ENCODE measurements at regions not wholly inside any gene's neighbourhood (a gene's known extent, or its start where the extent isn't known, plus 50 kb on each side); places are given as distances from the start of the nearest gene placed in this dataset.

- Histone ChIP-seq H3K36me3 (ENCODE audit: control insufficient read depth, insufficient read depth, low read length) (no peaks in the 10 kb centered on the region), H3K27me3 (ENCODE audit: control insufficient read depth, insufficient read depth, low read length) (no peaks in the 10 kb centered on the region), H3K4me3 (ENCODE audit: low read depth, low read length) (no peak overlapping the region)
- TF ChIP-seq, protein P1, sequence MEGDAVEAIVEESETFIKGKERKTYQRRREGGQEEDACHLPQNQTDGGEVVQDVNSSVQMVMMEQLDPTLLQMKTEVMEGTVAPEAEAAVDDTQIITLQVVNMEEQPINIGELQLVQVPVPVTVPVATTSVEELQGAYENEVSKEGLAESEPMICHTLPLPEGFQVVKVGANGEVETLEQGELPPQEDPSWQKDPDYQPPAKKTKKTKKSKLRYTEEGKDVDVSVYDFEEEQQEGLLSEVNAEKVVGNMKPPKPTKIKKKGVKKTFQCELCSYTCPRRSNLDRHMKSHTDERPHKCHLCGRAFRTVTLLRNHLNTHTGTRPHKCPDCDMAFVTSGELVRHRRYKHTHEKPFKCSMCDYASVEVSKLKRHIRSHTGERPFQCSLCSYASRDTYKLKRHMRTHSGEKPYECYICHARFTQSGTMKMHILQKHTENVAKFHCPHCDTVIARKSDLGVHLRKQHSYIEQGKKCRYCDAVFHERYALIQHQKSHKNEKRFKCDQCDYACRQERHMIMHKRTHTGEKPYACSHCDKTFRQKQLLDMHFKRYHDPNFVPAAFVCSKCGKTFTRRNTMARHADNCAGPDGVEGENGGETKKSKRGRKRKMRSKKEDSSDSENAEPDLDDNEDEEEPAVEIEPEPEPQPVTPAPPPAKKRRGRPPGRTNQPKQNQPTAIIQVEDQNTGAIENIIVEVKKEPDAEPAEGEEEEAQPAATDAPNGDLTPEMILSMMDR (IDR thresholded peaks at IDR 0.05; ENCODE audit: insufficient read depth, low read length, poor library complexity, severe bottlenecking), result no peak
- no peak for DNase-seq (ENCODE audit: low read depth)
Measured at GRCh38 chrX:39922488-39922887, 175.3 kb downstream of the BCOR start.

DNA sequence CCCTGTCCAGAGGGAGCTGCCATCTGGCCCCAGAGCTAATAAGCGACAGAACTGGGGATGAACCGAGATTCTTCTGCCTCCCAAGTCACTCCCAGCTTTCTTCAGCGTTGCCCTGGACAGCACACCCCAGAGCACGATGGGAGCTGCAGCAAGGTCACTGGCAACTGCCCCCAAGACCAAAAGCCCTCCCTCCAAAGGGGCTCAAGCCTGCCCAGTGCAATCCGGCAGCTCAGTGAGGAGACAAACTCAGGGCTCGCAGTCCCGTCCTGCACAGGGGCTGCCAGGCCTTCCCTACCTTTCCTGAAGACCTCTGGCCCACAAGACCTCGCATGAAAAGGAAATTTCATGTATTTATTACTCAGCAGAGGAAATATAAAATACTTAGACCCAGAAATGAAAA lies 174.8 kb downstream of the BCOR start:
- TF ChIP-seq, protein P1 (IDR thresholded peaks at IDR 0.05; ENCODE audit: insufficient read depth, low read length, poor library complexity, severe bottlenecking), result no peak

GRCh38 chrX:39927380-39927779 lies 170.4 kb downstream of the BCOR start:
- DNase-seq (ENCODE audit: low read depth), result no peak
- Histone ChIP-seq H3K36me3 (ENCODE audit: control insufficient read depth, insufficient read depth, low read length) (no peaks in the 10 kb centered on the region), H3K27me3 (ENCODE audit: control insufficient read depth, insufficient read depth, low read length) (no peaks in the 10 kb centered on the region), H3K4me3 (ENCODE audit: low read depth, low read length) (no peak overlapping the region)
- TF ChIP-seq, protein P1 (IDR thresholded peaks at IDR 0.05; ENCODE audit: insufficient read depth, low read length, poor library complexity, severe bottlenecking), result no peak

More for the DNA sequence above, 174.8 kb downstream of the BCOR start:
- DNase-seq (ENCODE audit: low read depth), result no peak
- Histone ChIP-seq H3K4me3 (ENCODE audit: low read depth, low read length) (no peak overlapping the region), H3K27me3 (ENCODE audit: control insufficient read depth, insufficient read depth, low read length) (no peaks in the 10 kb centered on the region), H3K36me3 (ENCODE audit: control insufficient read depth, insufficient read depth, low read length) (no peaks in the 10 kb centered on the region)

DNA sequence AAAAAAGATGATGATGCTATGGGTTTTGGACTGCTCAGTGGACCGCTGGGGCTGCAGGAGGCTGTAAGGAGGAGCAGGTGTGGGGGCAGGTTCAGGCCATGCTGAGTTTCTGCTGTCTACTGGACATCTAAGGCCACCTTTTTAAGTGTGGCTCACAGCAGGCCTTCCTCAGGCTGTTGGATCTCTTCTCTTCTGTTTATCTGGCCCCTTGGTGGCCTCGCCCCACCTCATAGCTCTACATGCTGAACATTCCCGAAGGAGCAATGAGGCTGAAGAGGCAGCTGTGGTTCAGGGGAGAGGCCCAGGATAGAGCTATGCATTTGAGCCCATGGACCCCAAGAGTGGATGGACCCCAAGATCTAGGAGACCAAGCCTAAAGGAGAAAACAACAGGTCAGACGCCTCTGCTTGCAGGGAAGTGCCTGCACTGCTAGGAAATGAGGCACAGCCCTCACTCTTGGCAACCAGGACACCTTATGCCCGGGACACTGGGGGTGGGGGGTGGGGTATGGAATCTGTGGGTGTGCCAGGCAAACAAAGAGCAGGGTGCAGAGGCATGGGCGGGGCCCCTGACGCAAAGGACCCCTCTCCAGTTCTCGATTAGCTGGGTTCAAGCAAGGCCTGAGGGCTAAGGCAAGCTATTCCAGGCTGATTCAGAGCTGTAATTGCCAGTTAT lies 168.9 kb downstream of the BCOR start:
- TF ChIP-seq, protein P1 (IDR thresholded peaks at IDR 0.05; ENCODE audit: insufficient read depth, low read length, poor library complexity, severe bottlenecking), result no peak
- no peaks in the 10 kb centered on the region for H3K27me3 ChIP-seq (ENCODE audit: control insufficient read depth, insufficient read depth, low read length)
- H3K36me3 ChIP-seq (ENCODE audit: control insufficient read depth, insufficient read depth, low read length), result no peaks in the 10 kb centered on the region
- no peak for DNase-seq (ENCODE audit: low read depth)
- H3K4me3 ChIP-seq (ENCODE audit: low read depth, low read length), result no peak overlapping the region

DNA sequence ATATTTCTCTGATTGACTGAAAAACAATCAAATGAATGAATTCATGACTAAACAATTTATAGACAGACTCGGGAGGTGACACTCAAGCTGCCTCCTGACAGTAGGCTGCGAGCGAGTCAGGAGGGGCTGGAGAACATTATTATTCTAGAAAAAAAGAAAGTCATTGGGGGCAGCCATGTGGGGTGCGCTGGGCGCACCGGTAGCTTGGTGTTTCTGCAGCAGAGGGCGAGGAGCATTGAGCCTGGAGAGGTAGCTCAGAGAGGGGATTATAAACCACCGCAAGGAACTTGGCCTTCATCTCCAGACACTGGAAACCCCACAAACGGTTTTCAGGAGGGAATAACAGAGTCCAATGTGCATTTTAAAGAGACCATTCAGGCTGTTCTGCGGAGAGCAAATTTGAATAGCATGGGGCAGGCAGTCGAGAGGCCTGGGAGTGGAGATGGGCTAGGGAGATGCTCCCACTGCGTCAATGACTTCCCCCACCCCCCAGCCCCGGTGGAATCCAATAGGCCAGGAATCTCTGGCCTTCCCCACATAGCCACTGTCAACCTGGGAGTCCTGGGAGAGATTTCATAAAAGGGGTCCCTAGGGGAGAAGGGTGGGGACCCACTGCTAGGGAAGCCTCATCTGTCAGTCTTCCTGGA lies 168.3 kb downstream of the BCOR start:
- Histone ChIP-seq H3K4me3 (ENCODE audit: low read depth, low read length) (no peak overlapping the region), H3K36me3 (ENCODE audit: control insufficient read depth, insufficient read depth, low read length) (no peaks in the 10 kb centered on the region), H3K27me3 (ENCODE audit: control insufficient read depth, insufficient read depth, low read length) (no peaks in the 10 kb centered on the region)
- TF ChIP-seq, protein P1 (IDR thresholded peaks at IDR 0.05; ENCODE audit: insufficient read depth, low read length, poor library complexity, severe bottlenecking), result no peak
- DNase-seq (ENCODE audit: low read depth), result no peak
